Stimulated activated CD4-positive, alpha-beta T cell treated with anti-CD3 and anti-CD28 coated beads, TNF-alpha, amount 100 ng/mL, for 48 hours (primary cell): ENCODE measurements at regions not wholly inside any gene's neighbourhood (a gene's known extent, or its start where the extent isn't known, plus 50 kb on each side); places are given as distances from the start of the nearest gene placed in this dataset.
"Not testable (repeated sequence)": the region's sequence is repeated elsewhere in the genome, so short reads cannot be mapped to it uniquely, and the experiment has no call there.

ENCODE experiments used
- DNase-seq, 3 donors: peaks; one replicate each; pipeline ENCODE4 v3.0.0-alpha.2; 2020; ENCODE audit warnings: low read depth in 3 of 3

DNA sequence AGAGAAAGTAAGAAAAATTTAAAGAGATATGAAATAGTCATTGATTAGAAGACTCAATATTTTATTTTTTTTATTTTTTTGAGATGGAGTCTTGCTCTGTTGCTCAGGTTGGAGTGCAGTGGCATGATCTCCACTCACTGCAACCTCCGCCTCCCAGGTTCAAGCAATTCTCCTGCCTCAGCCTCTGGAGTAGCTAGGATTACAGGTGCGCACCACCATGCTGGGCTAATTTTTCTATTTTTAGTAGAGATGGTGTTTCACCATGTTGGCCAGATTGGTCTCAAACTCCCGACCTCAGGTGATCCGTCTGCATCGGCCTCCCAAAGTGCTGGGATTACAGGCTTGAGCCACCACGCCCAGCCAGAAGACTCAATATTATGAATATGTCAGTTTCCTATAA, 672.6 kb downstream of the UQCRFS1 start:
- DNase-seq: not testable (repeated sequence)

DNA sequence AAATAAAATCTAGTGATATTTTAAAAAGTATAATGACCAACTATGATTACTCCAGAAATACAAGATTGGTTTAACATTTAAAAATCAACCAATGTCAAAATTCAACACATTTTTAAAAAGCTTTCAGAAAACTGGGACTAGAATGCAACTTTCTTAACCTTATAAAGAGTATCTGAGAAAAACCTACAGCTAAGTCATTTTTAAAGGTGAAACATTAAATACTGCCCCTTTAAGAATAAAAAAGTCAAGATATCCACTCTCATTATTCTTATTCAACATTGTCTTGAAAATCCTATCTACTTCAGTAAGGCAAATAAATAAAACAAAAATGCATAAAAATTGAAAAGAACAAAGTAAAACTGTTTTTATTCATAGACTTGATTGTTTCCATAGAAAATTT, 673.2 kb downstream of the UQCRFS1 start:
- DNase-seq: no peak

GRCh38 chr19:28538579-28538978, 674.4 kb downstream of the UQCRFS1 start:
- DNase-seq: not testable (repeated sequence)

DNA sequence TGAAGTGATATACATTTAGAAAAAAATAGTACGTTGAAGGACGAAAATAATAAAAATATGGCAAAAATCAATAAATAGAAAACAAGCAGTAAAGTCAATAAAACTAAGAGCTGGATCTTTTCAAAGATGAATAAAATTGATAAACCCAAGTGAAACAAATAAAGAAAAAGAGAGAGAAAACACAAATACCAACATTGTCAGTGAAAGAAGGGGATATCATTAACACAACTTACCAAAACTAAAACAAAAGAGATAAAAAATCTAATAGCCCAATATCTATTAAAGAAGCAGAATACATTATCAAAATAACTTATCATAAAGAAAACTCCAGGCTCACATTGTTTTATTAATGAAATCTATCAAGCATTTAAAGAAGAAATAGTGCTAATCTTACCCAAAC, 675.1 kb downstream of the UQCRFS1 start:
- no peak for DNase-seq

- DNase-seq: no peak
Measured at GRCh38 chr19:28537079-28537478, 675.9 kb downstream of the UQCRFS1 start.

DNA sequence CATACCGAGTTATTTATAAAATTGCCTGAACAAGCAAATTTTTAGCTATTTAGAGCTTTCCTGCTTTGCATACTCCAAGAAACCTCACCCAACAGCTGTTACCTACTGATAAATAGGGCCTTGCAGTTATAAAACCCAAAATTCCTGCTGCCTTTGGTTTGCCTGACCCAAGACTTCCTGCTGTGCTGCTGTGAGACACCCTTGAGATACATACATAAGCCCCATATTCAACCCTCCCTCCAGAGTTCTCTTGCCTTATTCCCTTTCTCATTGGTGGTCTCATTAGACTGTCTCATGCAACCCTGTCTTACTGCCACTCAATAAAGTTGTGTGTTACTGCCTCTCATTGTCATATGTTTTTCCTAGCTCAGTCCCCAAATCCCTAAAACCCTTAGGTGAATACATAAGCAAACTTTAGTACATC, 677.6 kb downstream of the UQCRFS1 start:
- no peak for DNase-seq

- no peak for DNase-seq
Measured at GRCh38 chr19:28534766-28535351, 678.1 kb downstream of the UQCRFS1 start.

- no peak for DNase-seq
Measured at GRCh38 chr19:28532765-28533341, 680.1 kb downstream of the UQCRFS1 start.

DNA sequence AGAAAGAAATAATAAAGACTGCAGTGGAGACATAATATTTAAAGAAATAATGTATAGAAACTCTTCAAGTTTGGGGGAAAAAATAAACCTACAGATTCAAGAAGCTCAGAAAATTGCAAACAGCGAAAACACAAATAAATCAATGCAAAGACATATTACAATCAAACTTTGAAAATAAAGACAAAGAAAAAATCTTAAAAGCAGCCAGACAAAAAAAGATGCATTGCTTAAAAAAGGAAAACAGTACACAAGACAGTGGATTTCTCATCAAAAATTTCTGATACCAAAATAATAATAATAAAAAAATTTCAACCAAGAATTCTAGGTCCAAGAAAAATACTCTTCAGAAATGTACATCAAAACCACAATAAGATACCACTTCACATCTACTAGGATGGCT, 681.0 kb downstream of the UQCRFS1 start:
- no peak for DNase-seq

DNA sequence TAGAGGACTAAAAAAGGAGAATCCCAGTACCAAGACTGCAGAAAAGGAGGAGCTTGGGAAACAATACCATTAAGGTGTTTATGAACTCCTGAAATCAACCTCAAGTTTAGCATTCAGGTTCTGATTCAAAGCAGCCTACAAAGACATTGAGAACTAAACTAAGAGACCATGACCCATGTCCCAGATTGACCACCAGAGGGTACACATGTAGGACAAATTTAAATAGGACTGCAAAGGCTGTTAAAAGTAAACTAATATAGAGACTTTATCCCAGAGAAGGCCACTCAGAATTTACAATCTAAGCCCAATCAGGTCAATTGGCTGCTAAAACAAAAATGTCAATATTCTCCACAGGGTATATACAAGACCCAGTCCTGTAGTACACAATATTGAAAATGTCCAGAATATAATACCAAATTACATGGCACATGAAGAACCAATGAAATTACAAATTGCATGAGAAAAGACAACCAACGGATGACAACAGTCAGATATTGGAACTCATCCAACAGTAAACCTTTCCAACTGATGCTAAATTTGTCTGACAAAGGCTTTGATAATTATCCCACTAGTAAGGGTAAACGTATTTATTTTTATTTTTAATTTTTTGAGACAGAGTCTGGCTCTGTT, 682.4 kb downstream of the UQCRFS1 start:
- DNase-seq: no peak

DNA sequence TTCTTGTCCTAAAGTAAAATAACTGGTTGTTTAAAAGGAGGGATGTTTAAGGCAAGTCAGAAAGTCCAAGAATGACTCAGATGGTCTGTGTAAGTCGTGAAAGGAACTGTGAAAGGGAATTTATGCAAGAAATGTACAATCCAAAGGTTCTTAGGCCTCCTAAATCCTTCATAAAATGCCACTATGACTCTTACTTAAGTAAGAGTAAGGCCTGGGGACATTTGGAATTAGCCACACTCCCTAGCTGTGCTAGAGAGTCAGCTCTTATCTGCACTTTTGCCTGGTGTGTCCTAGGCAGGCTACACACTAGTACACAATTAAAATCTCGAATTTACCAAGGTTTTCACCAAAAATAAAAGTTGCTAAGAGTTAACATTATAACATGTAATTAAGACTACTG, 686.9 kb downstream of the UQCRFS1 start:
- DNase-seq: no peak

- no peak for DNase-seq
Measured at GRCh38 chr19:28523619-28524018, 689.3 kb downstream of the UQCRFS1 start.

GRCh38 chr19:28522545-28522922, 690.4 kb downstream of the UQCRFS1 start:
- no peak for DNase-seq

- no peak for DNase-seq
Measured at GRCh38 chr19:28521614-28522544, 691.1 kb downstream of the UQCRFS1 start.

- no peak for DNase-seq
Measured at GRCh38 chr19:28520998-28521568, 691.9 kb downstream of the UQCRFS1 start.

- no peak for DNase-seq
Measured at GRCh38 chr19:28519952-28520861, 692.7 kb downstream of the UQCRFS1 start.

- no peak for DNase-seq
Measured at GRCh38 chr19:28519218-28519779, 693.7 kb downstream of the UQCRFS1 start.

GRCh38 chr19:28516415-28516872, 696.5 kb downstream of the UQCRFS1 start:
- no peak for DNase-seq

- DNase-seq: no peak
Measured at GRCh38 chr19:28514166-28514565, 698.8 kb downstream of the UQCRFS1 start.

DNA sequence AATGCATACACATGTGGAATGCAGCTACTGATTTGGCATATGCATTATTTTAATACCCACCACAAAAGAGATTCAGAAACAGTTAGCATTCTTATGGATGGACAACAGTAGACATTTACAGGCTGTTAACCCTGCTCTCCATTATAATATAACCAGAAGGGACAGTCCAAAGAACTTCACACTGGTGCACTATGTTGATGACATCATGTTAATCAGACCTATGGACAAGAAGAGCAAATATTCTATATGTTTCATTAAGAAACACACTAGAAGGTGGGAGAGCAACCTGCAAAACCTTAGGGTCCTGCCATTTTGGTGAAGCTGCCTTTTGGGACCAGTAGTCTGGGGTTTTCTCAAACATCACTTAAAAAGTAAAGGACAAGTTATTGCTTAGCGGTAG, 701.3 kb downstream of the UQCRFS1 start:
- DNase-seq: no peak
